RWPE2 (cell line): ENCODE measurements at regions not wholly inside any gene's neighbourhood (a gene's known extent, or its start where the extent isn't known, plus 50 kb on each side); places are given as distances from the start of the nearest gene placed in this dataset.
"Not testable (repeated sequence)": the region's sequence is repeated elsewhere in the genome, so short reads cannot be mapped to it uniquely, and the experiment has no call there.

Source experiments
- ATAC-seq: fragments of 200-7000 bp; cut with Tn5 transposase; 3 replicates; pipeline ENCODE4 v1.9.1; 2021; ENCODE audit warnings: low read depth
- DNase-seq: peaks from one replicate; pipeline ENCODE4 v3.0.0-alpha.2; 2020; ENCODE audit warnings: low spot score
- H3K27ac ChIP-seq: fragments of 450-650 bp; 2 replicates; pipeline ENCODE4 v1.5.1; 2017; ENCODE audit warnings: mild to moderate bottlenecking; ENCODE audit not compliant: poor library complexity, severe bottlenecking
- H3K27me3 ChIP-seq: fragments of 250-450 bp; sonication (Bioruptor Pico); 2 replicates; pipeline ENCODE4 v1.5.1; 2021; ENCODE audit warnings: mild to moderate bottlenecking, moderate library complexity; ENCODE audit not compliant: insufficient read depth, poor library complexity, severe bottlenecking
- H3K36me3 ChIP-seq: fragments of 250-450 bp; sonication (Bioruptor Pico); 2 replicates; pipeline ENCODE4 v1.5.1; 2020; ENCODE audit warnings: low read depth, mild to moderate bottlenecking, moderate library complexity
- H3K4me1 ChIP-seq: fragments of 250-450 bp; sonication (Bioruptor Pico); 2 replicates; pipeline ENCODE4 v1.5.1; 2021; ENCODE audit warnings: mild to moderate bottlenecking, moderate library complexity; ENCODE audit not compliant: insufficient read depth, poor library complexity, severe bottlenecking
- H3K4me3 ChIP-seq: fragments of 250-450 bp; sonication (Bioruptor Pico); 2 replicates; pipeline ENCODE4 v1.5.1; 2021; ENCODE audit warnings: mild to moderate bottlenecking, moderate library complexity; ENCODE audit not compliant: severe bottlenecking
- H3K9me3 ChIP-seq: fragments of 250-450 bp; sonication (Bioruptor Pico); 2 replicates; pipeline ENCODE4 v1.5.1; 2021; ENCODE audit warnings: mild to moderate bottlenecking, moderate library complexity; ENCODE audit not compliant: severe bottlenecking
- TF ChIP-seq, protein P1 (sequence below): fragments of 450-650 bp; IDR thresholded peaks from one replicate; pipeline ENCODE4 v1.5.1; 2017; ENCODE audit warnings: mild to moderate bottlenecking, moderate library complexity; ENCODE audit not compliant: poor library complexity, severe bottlenecking

DNA sequence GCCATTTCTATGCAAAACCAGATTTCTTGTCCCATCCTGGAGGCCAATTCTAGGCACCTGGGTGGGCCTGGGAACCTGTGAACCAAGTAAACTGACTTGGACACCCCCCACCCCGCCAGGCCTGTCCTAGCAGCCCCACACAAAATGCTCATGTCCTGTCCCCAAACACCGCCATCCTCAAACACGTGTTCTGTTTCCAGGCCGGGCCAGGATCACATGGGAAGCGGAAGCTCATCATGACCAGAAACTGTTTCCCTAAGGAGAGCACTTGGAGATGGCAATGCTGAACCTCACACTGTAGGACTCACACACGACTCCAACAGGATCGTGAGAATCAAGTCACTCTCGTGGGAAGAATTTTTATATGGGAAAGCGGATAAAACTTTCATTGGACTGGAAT, 78.7 kb upstream of the DRD5 start:
- not testable (repeated sequence) for H3K4me3 ChIP-seq

DNA sequence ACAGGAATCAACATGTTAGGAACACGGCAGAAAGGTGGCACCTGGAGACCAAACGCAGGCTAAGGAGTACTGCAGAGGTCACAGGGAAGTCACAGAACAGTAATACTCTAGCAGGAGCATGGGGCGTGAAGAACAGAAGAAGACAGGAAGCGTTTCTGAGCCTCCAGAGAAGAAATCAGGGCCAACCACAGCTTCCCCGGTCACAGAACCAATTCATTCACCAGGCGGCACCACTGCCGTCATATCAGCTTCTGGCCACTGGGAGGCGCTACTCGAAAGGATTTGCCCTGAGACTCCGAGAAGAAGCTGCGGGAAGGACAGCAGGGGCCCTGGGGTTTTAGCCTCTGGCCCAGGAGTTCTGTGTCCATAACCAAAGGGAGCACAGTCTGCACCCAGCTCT, 78.0 kb upstream of the DRD5 start:
- Histone ChIP-seq H3K4me3 (no peak overlapping the region), H3K4me1 (no peaks in the 10 kb centered on the region), H3K36me3 (no peaks in the 10 kb centered on the region), H3K27ac (no peak overlapping the region), H3K27me3 (no peaks in the 10 kb centered on the region), H3K9me3 (no peaks in the 10 kb centered on the region)
- TF ChIP-seq, protein P1, sequence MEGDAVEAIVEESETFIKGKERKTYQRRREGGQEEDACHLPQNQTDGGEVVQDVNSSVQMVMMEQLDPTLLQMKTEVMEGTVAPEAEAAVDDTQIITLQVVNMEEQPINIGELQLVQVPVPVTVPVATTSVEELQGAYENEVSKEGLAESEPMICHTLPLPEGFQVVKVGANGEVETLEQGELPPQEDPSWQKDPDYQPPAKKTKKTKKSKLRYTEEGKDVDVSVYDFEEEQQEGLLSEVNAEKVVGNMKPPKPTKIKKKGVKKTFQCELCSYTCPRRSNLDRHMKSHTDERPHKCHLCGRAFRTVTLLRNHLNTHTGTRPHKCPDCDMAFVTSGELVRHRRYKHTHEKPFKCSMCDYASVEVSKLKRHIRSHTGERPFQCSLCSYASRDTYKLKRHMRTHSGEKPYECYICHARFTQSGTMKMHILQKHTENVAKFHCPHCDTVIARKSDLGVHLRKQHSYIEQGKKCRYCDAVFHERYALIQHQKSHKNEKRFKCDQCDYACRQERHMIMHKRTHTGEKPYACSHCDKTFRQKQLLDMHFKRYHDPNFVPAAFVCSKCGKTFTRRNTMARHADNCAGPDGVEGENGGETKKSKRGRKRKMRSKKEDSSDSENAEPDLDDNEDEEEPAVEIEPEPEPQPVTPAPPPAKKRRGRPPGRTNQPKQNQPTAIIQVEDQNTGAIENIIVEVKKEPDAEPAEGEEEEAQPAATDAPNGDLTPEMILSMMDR, result peak; percentile 56
- no peak for DNase-seq
- no peak for ATAC-seq

More for the DNA sequence above, 78.7 kb upstream of the DRD5 start:
- not testable (repeated sequence) for H3K9me3 ChIP-seq, H3K27me3 ChIP-seq, H3K36me3 ChIP-seq, ATAC-seq, H3K27ac ChIP-seq, DNase-seq, H3K4me1 ChIP-seq

DNA sequence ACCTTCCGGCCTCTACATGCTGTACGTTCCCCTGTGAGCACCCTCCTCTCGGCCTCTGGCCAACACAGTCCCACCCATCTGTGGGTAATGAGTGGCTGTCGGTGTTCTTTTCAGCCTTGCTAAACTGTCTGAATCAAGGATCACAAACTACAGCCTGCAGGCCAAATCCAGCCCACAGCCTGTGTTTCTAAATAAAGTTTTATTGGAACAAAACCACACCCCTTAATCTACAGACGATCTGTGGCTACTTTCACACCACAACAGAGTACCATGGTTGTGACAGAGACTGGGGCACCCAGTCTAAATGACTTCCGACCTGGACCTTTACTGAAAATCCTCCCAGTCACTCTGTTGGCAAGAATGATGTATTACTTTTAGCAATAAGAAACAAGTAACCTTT, 77.3 kb upstream of the DRD5 start:
- H3K27me3 ChIP-seq, ATAC-seq, H3K27ac ChIP-seq, H3K36me3 ChIP-seq, H3K9me3 ChIP-seq, DNase-seq, H3K4me3 ChIP-seq, H3K4me1 ChIP-seq: not testable (repeated sequence)

DNA sequence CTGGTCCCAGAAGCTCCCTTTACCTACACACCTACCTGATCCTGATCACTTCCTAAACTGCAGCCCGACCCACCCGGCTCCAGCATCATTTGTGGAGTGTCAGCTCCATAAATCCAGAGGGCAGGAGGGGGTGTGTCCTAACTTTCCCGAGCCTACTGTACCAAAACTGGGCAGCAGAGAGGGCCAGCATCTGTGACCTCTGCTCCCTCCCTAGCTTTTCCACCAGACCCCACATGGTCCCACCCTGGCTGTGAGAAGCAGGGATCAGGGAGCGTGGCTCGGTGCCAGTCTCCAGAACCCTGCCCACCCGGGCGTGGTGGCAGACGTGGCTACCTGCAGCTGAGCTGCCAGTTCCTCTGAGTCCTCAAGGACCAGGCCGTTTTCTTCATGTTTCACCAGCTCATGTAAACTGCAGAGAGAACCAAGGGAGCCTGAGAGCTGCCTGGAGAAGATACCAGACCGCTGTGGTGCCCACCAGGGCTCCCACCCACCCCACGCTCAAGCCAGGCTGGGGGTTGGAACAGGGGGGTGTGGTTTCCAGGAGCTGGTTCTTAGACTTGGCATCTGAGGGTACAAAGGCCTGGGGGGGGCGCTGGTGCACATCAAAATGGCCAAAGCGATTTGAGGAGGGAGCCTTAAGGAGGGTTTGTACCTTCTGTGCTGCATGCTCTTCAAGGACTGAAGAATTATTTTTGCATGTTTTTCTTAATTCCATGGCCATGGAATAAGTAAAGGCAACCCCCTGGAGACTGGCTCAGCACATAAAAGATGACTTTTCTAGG, 76.7 kb upstream of the DRD5 start:
- ATAC-seq (no peak), DNase-seq (no peak)
- no peaks in the 10 kb centered on the region for H3K36me3 ChIP-seq
- no peaks in the 10 kb centered on the region for H3K4me1 ChIP-seq
- H3K9me3 ChIP-seq, result no peaks in the 10 kb centered on the region
- TF ChIP-seq, protein P1, result no peak
- H3K27me3 ChIP-seq, result no peaks in the 10 kb centered on the region
- no peak overlapping the region for H3K27ac ChIP-seq
- no peak overlapping the region for H3K4me3 ChIP-seq

DNA sequence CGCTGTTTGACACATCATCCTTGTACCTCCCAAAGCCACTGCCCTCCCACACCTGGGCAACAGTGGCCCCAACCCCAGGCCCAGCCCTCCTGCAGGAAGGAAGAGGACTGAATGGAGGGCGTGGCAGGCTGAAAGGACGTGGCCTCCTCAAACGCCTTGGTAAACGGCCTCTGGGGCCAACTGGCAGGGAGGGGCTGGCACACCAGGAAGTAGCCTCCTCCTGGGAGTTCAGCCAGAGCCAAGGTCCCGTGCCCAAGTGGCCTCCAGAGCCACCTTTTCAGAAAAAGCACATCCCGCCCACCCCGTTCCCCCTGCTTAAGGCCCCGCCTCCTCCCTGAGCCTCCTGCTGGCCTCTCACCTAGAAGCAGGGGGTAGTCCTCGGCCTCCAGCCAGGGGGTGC, 74.2 kb upstream of the DRD5 start:
- H3K27me3 ChIP-seq, H3K4me1 ChIP-seq, H3K4me3 ChIP-seq, H3K27ac ChIP-seq, H3K9me3 ChIP-seq, DNase-seq, H3K36me3 ChIP-seq, ATAC-seq: not testable (repeated sequence)

DNA sequence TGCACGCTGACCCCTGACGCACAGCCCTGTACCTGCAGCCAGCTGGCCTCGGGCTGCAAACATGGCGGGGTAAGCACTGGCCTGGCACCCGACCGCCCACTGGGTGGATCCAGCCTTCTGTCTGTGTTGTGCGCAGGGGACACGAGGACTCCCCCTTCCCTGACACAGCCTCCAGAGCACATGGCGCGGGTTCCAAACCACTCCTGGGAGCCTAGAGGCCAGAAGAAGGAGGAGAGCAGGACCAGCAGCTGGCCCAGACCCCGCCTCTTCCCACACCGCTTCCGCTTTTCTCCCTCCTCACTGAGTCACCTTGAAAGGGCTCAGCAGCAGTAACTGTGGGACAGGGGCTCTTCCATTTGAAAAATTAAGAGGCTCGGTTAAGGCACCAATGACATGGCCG, 73.5 kb upstream of the DRD5 start:
- not testable (repeated sequence) for H3K36me3 ChIP-seq, H3K27me3 ChIP-seq, H3K4me3 ChIP-seq, H3K9me3 ChIP-seq, DNase-seq, ATAC-seq, H3K27ac ChIP-seq, H3K4me1 ChIP-seq

DNA sequence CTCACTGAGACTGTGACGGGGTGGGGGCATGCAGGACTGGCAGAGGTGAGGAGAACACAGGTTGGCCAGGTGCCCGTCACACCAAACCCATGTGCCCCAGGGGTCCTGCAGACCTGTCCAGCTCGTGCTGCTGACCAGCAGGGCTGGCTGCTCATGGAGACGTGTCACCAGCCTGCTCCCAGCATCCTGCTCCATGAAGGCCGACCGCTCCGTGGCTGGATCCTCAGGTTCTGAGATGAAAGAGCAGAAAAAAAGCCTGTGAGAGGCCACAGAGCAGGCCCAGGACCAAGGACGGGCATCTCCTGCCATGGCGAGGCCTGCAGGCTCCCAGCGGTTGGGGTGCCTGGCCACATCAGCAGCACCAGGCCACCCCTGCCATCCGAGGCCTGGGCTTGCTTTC, 71.7 kb upstream of the DRD5 start:
- H3K27ac ChIP-seq, result no peak overlapping the region
- H3K4me1 ChIP-seq, result no peaks in the 10 kb centered on the region
- TF ChIP-seq, protein P1, result no peak
- no peak overlapping the region for H3K4me3 ChIP-seq
- no peaks in the 10 kb centered on the region for H3K9me3 ChIP-seq
- no peak for ATAC-seq
- no peak for DNase-seq
- H3K27me3 ChIP-seq, result no peaks in the 10 kb centered on the region
- H3K36me3 ChIP-seq, result no peaks in the 10 kb centered on the region

DNA sequence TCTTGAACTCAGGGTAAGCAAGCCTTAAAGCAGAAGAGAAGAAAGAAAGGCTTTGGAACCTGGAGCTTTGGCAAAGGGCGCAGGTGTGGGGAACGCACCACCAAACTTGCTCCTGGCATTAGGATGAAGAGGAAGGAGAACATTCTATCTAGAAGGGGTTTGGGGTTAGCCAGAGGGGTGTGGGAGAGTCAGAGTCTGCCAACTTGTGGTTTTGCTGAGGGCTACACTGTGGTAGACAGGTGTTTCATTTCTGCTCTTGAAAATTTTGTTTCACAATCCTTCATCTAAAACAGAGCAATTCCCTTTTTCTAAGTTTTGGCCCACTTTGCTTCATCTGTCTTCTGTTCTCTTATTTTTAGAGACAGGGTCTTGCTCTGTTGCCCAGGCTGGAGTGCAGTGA, 66.2 kb upstream of the DRD5 start:
- H3K9me3 ChIP-seq, DNase-seq, H3K4me1 ChIP-seq, H3K27me3 ChIP-seq, ATAC-seq, H3K27ac ChIP-seq, H3K36me3 ChIP-seq, H3K4me3 ChIP-seq: not testable (repeated sequence)
